ENCODE measurements at regions not wholly inside any gene's neighbourhood (a gene's known extent, or its start where the extent isn't known, plus 50 kb on each side); places are given as distances from the start of the nearest gene placed in this dataset.
"Not testable (repeated sequence)": the region's sequence is repeated elsewhere in the genome, so short reads cannot be mapped to it uniquely, and the experiment has no call there.

GRCh38 chr5:174642816-174643405 lies 81.5 kb upstream of the MSX2 start:
- Histone ChIP-seq H3K27me3 (no peaks in the 10 kb centered on the region), H3K36me3 (no peaks in the 10 kb centered on the region), H3K4me3 (no peak overlapping the region), H3K9me3 (peaks cover 6 to 8% of the 10 kb centered on the region in 2 donors), H3K4me1 (no peaks in the 10 kb centered on the region), H3K27ac (no peak overlapping the region)
- no peak for DNase-seq (ENCODE audit: low spot score in 2 of 2)
- TF ChIP-seq CTCF (IDR thresholded peaks at IDR 0.05) = no peak
- no peak for TF ChIP-seq POLR2A (IDR thresholded peaks at IDR 0.05)
- TF ChIP-seq POLR2AphosphoS5 (IDR thresholded peaks at IDR 0.05) = no peak
- intact Hi-C loops (cut with DNase I; ENCODE audit: low total_unique reads) = no loop called here

DNA sequence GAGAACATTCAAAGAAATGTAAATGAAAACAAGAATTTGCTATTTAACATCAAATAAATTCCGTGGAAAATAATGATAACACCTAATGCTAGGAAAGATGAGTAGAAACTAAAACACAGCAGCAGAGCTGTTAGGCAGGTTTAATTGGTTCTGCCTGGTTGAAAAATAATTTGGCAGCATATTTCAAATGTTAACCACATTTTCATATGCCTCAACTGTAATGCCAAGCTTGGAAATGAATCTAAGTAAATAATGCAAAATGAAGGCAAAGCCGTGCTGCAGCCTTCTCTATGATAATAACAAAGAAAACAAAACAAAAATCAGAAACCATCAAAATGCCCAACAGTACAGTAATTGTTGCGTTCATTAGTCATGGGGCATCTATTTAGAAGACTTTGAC lies 79.9 kb upstream of the MSX2 start:
- H3K27ac ChIP-seq = no peak overlapping the region
- intact Hi-C loops (cut with DNase I; ENCODE audit: low total_unique reads) = no loop called here
- no peak for TF ChIP-seq CTCF (IDR thresholded peaks at IDR 0.05)
- TF ChIP-seq POLR2A (IDR thresholded peaks at IDR 0.05) = no peak
- TF ChIP-seq POLR2AphosphoS5 (IDR thresholded peaks at IDR 0.05) = no peak

DNA sequence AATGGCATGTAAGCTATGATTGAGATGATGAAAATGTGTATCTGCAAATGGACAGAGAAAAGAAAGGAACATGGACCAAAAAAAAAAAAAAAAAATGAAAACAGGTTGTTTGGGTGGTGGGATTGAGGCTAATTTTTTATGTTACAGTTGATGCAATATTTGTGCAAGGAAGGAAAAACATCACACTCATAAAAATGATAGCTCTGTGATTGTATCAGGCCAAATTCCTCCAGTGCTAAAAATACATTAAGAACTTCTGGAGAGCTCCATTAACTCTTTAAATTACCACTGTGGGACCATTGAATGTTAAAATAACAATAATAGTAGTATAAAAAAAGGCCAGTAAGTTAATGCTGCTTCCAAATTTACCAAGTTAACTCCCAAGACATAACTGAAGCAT lies 79.5 kb upstream of the MSX2 start:
- TF ChIP-seq POLR2A (IDR thresholded peaks at IDR 0.05) (no peak), POLR2AphosphoS5 (IDR thresholded peaks at IDR 0.05) (no peak), CTCF (IDR thresholded peaks at IDR 0.05) (no peak)
- intact Hi-C loops (cut with DNase I; ENCODE audit: low total_unique reads) = no loop called here
- no peaks in the 10 kb centered on the region for H3K4me1 ChIP-seq
- H3K36me3 ChIP-seq = no peaks in the 10 kb centered on the region
- H3K9me3 ChIP-seq = peaks cover 6 to 8% of the 10 kb centered on the region in 2 donors
- H3K4me3 ChIP-seq = no peak overlapping the region
- no peak for DNase-seq (ENCODE audit: low spot score in 2 of 2)
- no peak overlapping the region for H3K27ac ChIP-seq
- no peaks in the 10 kb centered on the region for H3K27me3 ChIP-seq

More for the DNA sequence above, 79.9 kb upstream of the MSX2 start:
- Histone ChIP-seq H3K36me3 (no peaks in the 10 kb centered on the region), H3K4me1 (no peaks in the 10 kb centered on the region), H3K4me3 (no peak overlapping the region), H3K9me3 (peaks cover 6 to 8% of the 10 kb centered on the region in 2 donors), H3K27me3 (no peaks in the 10 kb centered on the region)
- no peak for DNase-seq (ENCODE audit: low spot score in 2 of 2)

- no peaks in the 10 kb centered on the region for H3K27me3 ChIP-seq
- TF ChIP-seq POLR2A (IDR thresholded peaks at IDR 0.05) (no peak), CTCF (IDR thresholded peaks at IDR 0.05) (no peak), POLR2AphosphoS5 (IDR thresholded peaks at IDR 0.05) (no peak)
- no peak overlapping the region for H3K27ac ChIP-seq
- intact Hi-C loops (cut with DNase I; ENCODE audit: low total_unique reads) = no loop called here
- H3K36me3 ChIP-seq = no peaks in the 10 kb centered on the region
- peaks cover 6 to 8% of the 10 kb centered on the region in 2 donors for H3K9me3 ChIP-seq
- DNase-seq (ENCODE audit: low spot score in 2 of 2) = no peak
- H3K4me3 ChIP-seq = no peak overlapping the region
- no peaks in the 10 kb centered on the region for H3K4me1 ChIP-seq
Observed at GRCh38 chr5:174645677-174646076, 78.7 kb upstream of the MSX2 start.

GRCh38 chr5:174648618-174649017 lies 75.8 kb upstream of the MSX2 start:
- H3K4me1 ChIP-seq; H3K27ac ChIP-seq; intact Hi-C loops (cut with DNase I; ENCODE audit: low total_unique reads); H3K36me3 ChIP-seq; H3K27me3 ChIP-seq; H3K4me3 ChIP-seq; DNase-seq (ENCODE audit: low spot score in 2 of 2); H3K9me3 ChIP-seq: not testable (repeated sequence)

- Histone ChIP-seq H3K4me1 (no peaks in the 10 kb centered on the region), H3K36me3 (no peaks in the 10 kb centered on the region), H3K4me3 (no peak overlapping the region), H3K27me3 (peaks cover 0 to 7% of the 10 kb centered on the region in 2 donors), H3K27ac (no peak overlapping the region), H3K9me3 (peaks cover 6 to 8% of the 10 kb centered on the region in 2 donors)
- DNase-seq (ENCODE audit: low spot score in 2 of 2) = no peak
- TF ChIP-seq CTCF (IDR thresholded peaks at IDR 0.05) = no peak
- TF ChIP-seq POLR2AphosphoS5 (IDR thresholded peaks at IDR 0.05) = no peak
- no peak for TF ChIP-seq POLR2A (IDR thresholded peaks at IDR 0.05)
- intact Hi-C loops (cut with DNase I; ENCODE audit: low total_unique reads) = no loop called here
Observed at GRCh38 chr5:174649391-174649790, 75.0 kb upstream of the MSX2 start.
